ENCODE measurements at regions not wholly inside any gene's neighbourhood (a gene's known extent, or its start where the extent isn't known, plus 50 kb on each side); places are given as distances from the start of the nearest gene placed in this dataset.

DNA sequence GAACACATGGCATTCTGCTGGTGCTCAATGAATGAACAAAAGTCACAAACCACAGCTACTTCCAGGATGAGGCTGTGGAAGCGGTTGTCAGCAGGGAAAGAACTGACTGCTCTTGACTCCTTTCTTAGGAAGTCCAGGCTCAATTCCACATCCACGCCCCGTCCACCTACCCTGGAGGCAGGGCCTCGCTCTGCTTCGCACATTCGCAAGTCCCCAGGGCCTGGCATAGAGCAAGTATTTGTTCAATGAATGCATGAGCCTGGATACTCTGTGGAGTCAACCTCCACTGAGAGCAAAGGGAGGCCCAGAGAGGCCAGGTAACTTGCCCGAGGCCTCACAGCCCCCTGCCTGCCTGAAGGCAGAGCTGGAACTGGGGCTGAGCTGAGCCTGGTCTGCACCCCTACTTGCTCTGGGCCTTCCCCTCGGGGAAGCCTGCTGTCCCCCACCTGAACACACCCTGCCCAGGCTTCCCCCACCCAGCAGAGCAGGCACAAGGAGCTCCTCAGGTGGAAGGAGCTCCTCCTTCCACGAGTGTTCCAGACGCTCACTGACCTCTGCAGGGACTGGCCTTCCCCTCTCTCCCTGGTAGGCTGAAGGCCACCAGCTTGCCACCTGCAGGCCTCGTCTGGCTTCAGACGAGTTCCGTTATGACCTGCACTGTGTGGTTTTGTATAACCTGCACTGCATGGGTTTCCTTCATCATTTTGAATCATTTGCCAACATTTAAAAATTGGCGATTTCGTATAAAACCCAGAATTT lies 119.3 kb upstream of the PTPN1 start:
- no peak overlapping the region for H3K4me3 ChIP-seq
- no peaks in the 10 kb centered on the region for H3K9me3 ChIP-seq
- H3K27me3 ChIP-seq (replicated peaks; ENCODE audit: insufficient read depth), result no peaks in the 10 kb centered on the region
- WGBS, result 91% methylated on average over 15 of the region's 15 CpGs
- TF ChIP-seq POLR2A (IDR thresholded peaks at IDR 0.05), result no peak
- TF ChIP-seq POLR2AphosphoS5 (IDR thresholded peaks at IDR 0.05), result no peak
- TF ChIP-seq, protein P1, sequence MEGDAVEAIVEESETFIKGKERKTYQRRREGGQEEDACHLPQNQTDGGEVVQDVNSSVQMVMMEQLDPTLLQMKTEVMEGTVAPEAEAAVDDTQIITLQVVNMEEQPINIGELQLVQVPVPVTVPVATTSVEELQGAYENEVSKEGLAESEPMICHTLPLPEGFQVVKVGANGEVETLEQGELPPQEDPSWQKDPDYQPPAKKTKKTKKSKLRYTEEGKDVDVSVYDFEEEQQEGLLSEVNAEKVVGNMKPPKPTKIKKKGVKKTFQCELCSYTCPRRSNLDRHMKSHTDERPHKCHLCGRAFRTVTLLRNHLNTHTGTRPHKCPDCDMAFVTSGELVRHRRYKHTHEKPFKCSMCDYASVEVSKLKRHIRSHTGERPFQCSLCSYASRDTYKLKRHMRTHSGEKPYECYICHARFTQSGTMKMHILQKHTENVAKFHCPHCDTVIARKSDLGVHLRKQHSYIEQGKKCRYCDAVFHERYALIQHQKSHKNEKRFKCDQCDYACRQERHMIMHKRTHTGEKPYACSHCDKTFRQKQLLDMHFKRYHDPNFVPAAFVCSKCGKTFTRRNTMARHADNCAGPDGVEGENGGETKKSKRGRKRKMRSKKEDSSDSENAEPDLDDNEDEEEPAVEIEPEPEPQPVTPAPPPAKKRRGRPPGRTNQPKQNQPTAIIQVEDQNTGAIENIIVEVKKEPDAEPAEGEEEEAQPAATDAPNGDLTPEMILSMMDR (IDR thresholded peaks at IDR 0.05), result no peak
- H3K27ac ChIP-seq, result no peak overlapping the region
- H3K36me3 ChIP-seq, result no peaks in the 10 kb centered on the region
- no peak for DNase-seq (ENCODE audit: low spot score)
- intact Hi-C loops (cut with DNase I), result no loop called here
- H3K4me1 ChIP-seq (replicated peaks), result peaks cover 22% of the 10 kb centered on the region

DNA sequence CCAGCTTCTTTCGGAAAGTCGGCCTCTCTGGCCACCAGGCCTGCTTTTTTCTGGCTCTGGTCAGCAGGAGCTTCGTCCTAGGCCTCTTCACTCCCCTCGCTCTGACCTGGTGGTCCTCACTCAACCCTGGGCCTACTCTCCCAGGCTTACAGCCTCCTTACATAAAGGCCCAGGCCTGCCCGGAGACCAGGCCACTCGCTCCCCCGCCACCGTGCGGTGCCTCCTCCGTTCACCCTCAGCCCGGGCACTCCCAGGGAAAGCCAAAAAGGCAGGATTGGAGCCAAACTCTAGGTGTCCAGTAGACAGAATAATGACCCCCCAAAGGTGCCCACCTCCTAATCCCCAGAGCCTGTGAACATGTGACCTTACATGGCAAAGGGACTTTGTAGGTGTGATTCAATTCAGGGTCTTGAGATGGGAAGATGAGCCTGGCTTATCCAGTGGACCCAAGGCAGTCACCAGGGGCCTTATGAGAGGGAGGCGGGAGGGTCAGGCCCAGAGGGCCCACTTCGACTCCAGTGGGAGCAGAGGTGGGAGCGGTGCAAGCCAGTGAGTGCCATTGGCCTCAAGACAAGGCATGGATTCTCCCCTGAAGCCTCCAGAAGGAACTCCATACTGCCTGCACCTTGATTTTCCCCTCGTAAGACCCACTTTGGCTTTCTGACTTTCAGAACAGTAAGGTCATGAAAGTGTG lies 118.6 kb upstream of the PTPN1 start:
- H3K4me3 ChIP-seq, result no peak overlapping the region
- H3K9me3 ChIP-seq, result no peaks in the 10 kb centered on the region
- no peak overlapping the region for H3K27ac ChIP-seq
- intact Hi-C loops (cut with DNase I), result no loop called here
- no peaks in the 10 kb centered on the region for H3K36me3 ChIP-seq
- H3K27me3 ChIP-seq (replicated peaks; ENCODE audit: insufficient read depth), result no peaks in the 10 kb centered on the region
- TF ChIP-seq POLR2AphosphoS5 (IDR thresholded peaks at IDR 0.05), result no peak
- TF ChIP-seq POLR2A (IDR thresholded peaks at IDR 0.05), result no peak
- TF ChIP-seq, protein P1 (IDR thresholded peaks at IDR 0.05), result no peak
- peaks cover 22% of the 10 kb centered on the region for H3K4me1 ChIP-seq (replicated peaks)
- 98% methylated on average over 15 of the region's 15 CpGs for WGBS
- DNase-seq (ENCODE audit: low spot score), result no peak

DNA sequence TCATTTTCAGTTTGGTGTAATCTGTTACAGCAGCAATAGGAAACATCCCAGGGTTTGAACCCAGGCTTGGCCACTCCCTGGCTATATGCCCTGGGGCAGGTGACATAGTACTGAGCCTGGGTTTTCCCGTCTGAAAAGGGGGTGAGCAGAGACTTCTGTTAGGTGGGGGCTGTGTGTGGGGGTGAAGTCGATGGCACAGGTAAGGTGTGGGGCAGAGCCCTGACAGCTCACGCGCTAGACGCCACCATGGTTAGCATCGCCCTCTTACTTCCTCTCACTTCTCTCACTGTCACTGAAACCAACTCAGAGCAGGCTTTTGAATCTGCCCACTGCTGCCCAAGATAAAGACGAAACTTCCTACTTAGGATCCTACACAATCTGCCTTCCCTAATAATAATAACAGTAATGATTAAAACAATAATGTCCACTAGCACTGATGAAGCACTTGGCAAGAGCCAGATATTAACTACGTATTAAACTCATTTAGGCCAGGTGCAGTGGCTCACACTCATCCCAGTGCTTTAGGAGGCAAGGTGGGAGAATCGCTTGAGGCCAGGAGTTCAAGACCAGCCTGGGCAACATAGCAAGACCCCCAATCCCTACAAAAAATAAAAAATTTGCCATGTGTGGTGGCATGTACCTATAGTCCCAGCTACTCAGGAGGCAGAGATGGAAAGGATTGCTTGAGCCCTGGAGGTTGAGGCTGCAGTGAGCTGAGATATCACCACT lies 117.9 kb upstream of the PTPN1 start:
- 89% methylated on average over 9 of the region's 9 CpGs for WGBS
- TF ChIP-seq, protein P1 (IDR thresholded peaks at IDR 0.05), result no peak
- TF ChIP-seq POLR2A (IDR thresholded peaks at IDR 0.05) (no peak), POLR2AphosphoS5 (IDR thresholded peaks at IDR 0.05) (no peak)
- H3K27me3 ChIP-seq (replicated peaks; ENCODE audit: insufficient read depth), result no peaks in the 10 kb centered on the region
- intact Hi-C loops (cut with DNase I), result no loop called here
- no peak overlapping the region for H3K27ac ChIP-seq
- H3K4me1 ChIP-seq (replicated peaks), result peaks cover 22% of the 10 kb centered on the region
- no peaks in the 10 kb centered on the region for H3K9me3 ChIP-seq
- no peaks in the 10 kb centered on the region for H3K36me3 ChIP-seq
- no peak for DNase-seq (ENCODE audit: low spot score)
- H3K4me3 ChIP-seq, result no peak overlapping the region

DNA sequence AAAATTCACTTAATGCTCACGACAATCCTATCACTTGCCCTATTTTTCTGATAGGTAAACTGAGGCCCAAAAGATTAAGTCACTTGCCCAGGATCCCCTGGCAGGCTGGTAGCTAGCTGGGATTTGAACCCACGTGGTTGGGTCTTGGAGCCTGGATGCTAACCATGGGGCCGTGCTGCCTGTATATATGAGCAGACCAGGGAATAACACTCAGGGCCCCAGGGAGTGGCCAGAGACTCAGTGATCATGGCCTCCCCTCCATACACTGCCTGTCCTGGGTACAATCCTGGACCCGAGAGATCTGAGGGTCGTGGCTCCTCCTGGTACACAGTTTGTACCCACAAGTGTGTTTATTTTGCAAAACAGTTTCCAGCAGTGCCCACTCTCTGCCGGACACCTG lies 116.9 kb upstream of the PTPN1 start:
- H3K36me3 ChIP-seq, result no peaks in the 10 kb centered on the region
- no peaks in the 10 kb centered on the region for H3K27me3 ChIP-seq (replicated peaks; ENCODE audit: insufficient read depth)
- TF ChIP-seq POLR2A (IDR thresholded peaks at IDR 0.05), result no peak
- TF ChIP-seq POLR2AphosphoS5 (IDR thresholded peaks at IDR 0.05), result no peak
- TF ChIP-seq, protein P1 (IDR thresholded peaks at IDR 0.05), result no peak
- H3K9me3 ChIP-seq, result no peaks in the 10 kb centered on the region
- no peak for DNase-seq (ENCODE audit: low spot score)
- no peak overlapping the region for H3K27ac ChIP-seq
- no peak overlapping the region for H3K4me3 ChIP-seq
- intact Hi-C loops (cut with DNase I), result no loop called here
- WGBS, result 78% methylated on average over 6 of the region's 6 CpGs
- peaks cover 18% of the 10 kb centered on the region for H3K4me1 ChIP-seq (replicated peaks)
